HepG2 (cell line): ENCODE measurements at regions not wholly inside any gene's neighbourhood (a gene's known extent, or its start where the extent isn't known, plus 50 kb on each side); places are given as distances from the start of the nearest gene placed in this dataset.

Source experiments
- ATAC-seq: fragments of 200-7000 bp; cut with Tn5 transposase; 3 replicates; pipeline ENCODE4 v1.9.1; 2020; ENCODE audit warnings: mild to moderate bottlenecking, moderate library complexity
- BruUV-seq: library from RNA; stranded (reverse); fragments of 400-500 nt; replicated peaks from 2 replicates; lab custom pipeline; 2021; lab: Mats Ljungman, UMichigan
- CTCF ChIA-PET: fragments of 300-600 bp; formaldehyde crosslinking; extraction: SDS; loops from one replicate; lab custom pipeline; 2021; ENCODE audit warnings: low total read pairs, inconsistent platforms, low intra/inter-chr PET ratio; lab: Yijun Ruan, JAX
- POLR2A ChIA-PET: fragments of 350-600 bp; sonication (Branson Sonifier 250); formaldehyde crosslinking; loops from one replicate; lab custom pipeline; 2020; ENCODE audit warnings: antibody characterized with exemption, inconsistent platforms; lab: Yijun Ruan, JAX
- DNase-seq: peaks from one replicate; pipeline ENCODE4 v3.0.0-alpha.2; 2015; ENCODE audit warnings: low spot score
- FAIRE-seq: peaks from 3 replicates; lab custom pipeline; 2011; peaks lifted over from hg19 to GRCh38; lab: Jason Lieb, UNC
- H2AFZ ChIP-seq: one replicate; pipeline ENCODE4 v1.6.1; 2011; ENCODE audit warnings: low read length, inconsistent platforms
- H3K27ac ChIP-seq: fragments of 300-600 bp; 3 replicates; pipeline ENCODE4 v1.8.0; 2011; ENCODE audit warnings: mixed run types, mild to moderate bottlenecking, mixed read lengths, low read length, inconsistent platforms; ENCODE audit not compliant: insufficient read depth; ENCODE audit errors: extremely low read length
- H3K27me3 ChIP-seq, 2 experiments: fragments of 200-600 bp in 1 of 2; 2 replicates in 1 of 2; 3 replicates in 1 of 2; pipeline versions ENCODE4 v1.6.0 to v1.8.0; 2011; ENCODE audit warnings: low read length in 2 of 2, mild to moderate bottlenecking in 2 of 2, moderate library complexity in 2 of 2, inconsistent platforms in 1 of 2; ENCODE audit not compliant: insufficient read depth in 2 of 2, control insufficient read depth in 1 of 2
- H3K36me3 ChIP-seq, 2 experiments: fragments of 200-600 bp in 1 of 2; replicated peaks in 1 of 2; 2 replicates in 1 of 2; 3 replicates in 1 of 2; pipeline versions ENCODE4 v1.5.1 to v1.8.0; 2011; ENCODE audit warnings: low read length in 2 of 2, inconsistent platforms in 1 of 2; ENCODE audit not compliant: insufficient read depth in 2 of 2, control insufficient read depth in 1 of 2
- H3K4me1 ChIP-seq: 2 replicates; pipeline ENCODE4 v1.5.1; 2012; ENCODE audit warnings: low read length, inconsistent platforms; ENCODE audit not compliant: insufficient read depth
- H3K4me2 ChIP-seq: 2 replicates; pipeline ENCODE4 v1.6.0; 2011; ENCODE audit warnings: low read depth, low read length, inconsistent platforms
- H3K4me3 ChIP-seq, 3 experiments: fragments of 200-600 bp in 1 of 3; sonication (generic), shearing (Covaris generic) in 1 of 3; replicated peaks in 1 of 3; 2 replicates each; pipeline ENCODE4 v1.5.1; 2011 to 2016; ENCODE audit warnings: low read length in 3 of 3, inconsistent platforms in 2 of 3, low read depth in 2 of 3, mild to moderate bottlenecking in 2 of 3, control low read depth in 1 of 3, mixed read lengths in 1 of 3; ENCODE audit not compliant: insufficient read depth in 1 of 3
- H3K79me2 ChIP-seq: one replicate; pipeline ENCODE4 v1.6.1; 2011; ENCODE audit warnings: low read length, inconsistent platforms; ENCODE audit not compliant: insufficient read depth
- H3K9ac ChIP-seq: 2 replicates; pipeline ENCODE4 v1.6.0; 2011; ENCODE audit warnings: mild to moderate bottlenecking, low read depth, low read length, inconsistent platforms; ENCODE audit not compliant: insufficient read depth
- H3K9me3 ChIP-seq: 2 replicates; pipeline ENCODE4 v1.5.1; 2012; ENCODE audit warnings: mild to moderate bottlenecking, low read length
- H4K20me1 ChIP-seq: 2 replicates; pipeline ENCODE4 v1.6.0; 2011; ENCODE audit warnings: inconsistent platforms, mild to moderate bottlenecking, low read length, moderate library complexity; ENCODE audit not compliant: insufficient read depth
- BHLHE40 ChIP-seq: IDR thresholded peaks from 2 replicates; pipeline ENCODE4 v1.6.1; 2011; ENCODE audit warnings: low read length, improper control_type of control experiment
- ETS1 ChIP-seq: sonication (generic); formaldehyde crosslinking; IDR thresholded peaks from 2 replicates; pipeline ENCODE4 v1.4.0; 2020; ENCODE audit warnings: missing genetic modification reagents
- HDAC1 ChIP-seq: sonication (generic); formaldehyde crosslinking; IDR thresholded peaks from 2 replicates; pipeline ENCODE4 v1.5.1; 2020; ENCODE audit warnings: mild to moderate bottlenecking, missing genetic modification reagents
- HOXD1 ChIP-seq: sonication (generic); formaldehyde crosslinking; IDR thresholded peaks from 2 replicates; pipeline ENCODE4 v1.5.0; 2020; ENCODE audit warnings: missing genetic modification reagents
- MAFK ChIP-seq, 2 experiments: IDR thresholded peaks in 1 of 2; conservative IDR thresholded peaks in 1 of 2; 2 replicates each; pipeline ENCODE4 v1.6.1; 2011; ENCODE audit warnings: improper control_type of control experiment in 2 of 2, low read length in 2 of 2
- POLR2A ChIP-seq, 2 experiments: IDR thresholded peaks; 2 replicates each; pipeline ENCODE4 v1.6.1; 2011; ENCODE audit warnings: low read depth in 2 of 2, low read length in 2 of 2, mild to moderate bottlenecking in 1 of 2, moderate library complexity in 1 of 2; ENCODE audit not compliant: insufficient read depth in 1 of 2
- SMAD9 ChIP-seq: sonication (generic); formaldehyde crosslinking; IDR thresholded peaks from 2 replicates; pipeline ENCODE4 v1.5.1; 2020; ENCODE audit warnings: mild to moderate bottlenecking, missing genetic modification reagents
- SRSF4 ChIP-seq: fragments of 200-400 bp; formaldehyde crosslinking; IDR thresholded peaks from one replicate; pipeline ENCODE4 v1.6.1; 2018; ENCODE audit warnings: mild to moderate bottlenecking, low read depth, low read length, moderate library complexity; ENCODE audit not compliant: poor library complexity, severe bottlenecking
- ZNF354B ChIP-seq: sonication (generic); formaldehyde crosslinking; IDR thresholded peaks from 2 replicates; pipeline ENCODE4 v1.8.0; 2022; ENCODE audit warnings: mild to moderate bottlenecking, missing genetic modification reagents
- ZNF407 ChIP-seq: sonication (generic); formaldehyde crosslinking; IDR thresholded peaks from one replicate; pipeline ENCODE4 v1.5.1; 2020; ENCODE audit warnings: mild to moderate bottlenecking, missing genetic modification reagents; ENCODE audit errors: not compliant biosample characterization
- ZSCAN29 ChIP-seq: sonication (generic); formaldehyde crosslinking; conservative IDR thresholded peaks from 2 replicates; pipeline ENCODE4 v1.4.0; 2020; ENCODE audit warnings: mild to moderate bottlenecking, missing genetic modification reagents
- WGBS: methylation state at CpG from one replicate; pipeline ENCODE4 v1.1.6; 2017; ENCODE audit warnings: low lambda C conversion rate; 5-methylcytosine and 5-hydroxymethylcytosine counted together
- in situ Hi-C: cut with HindIII; loops from 2 replicates; pipeline ENCODE4 v1.10.0; 2017; ENCODE audit warnings: low pct_unique_long_range_greater_than_20kb; ENCODE audit not compliant: extremely low pct_ligation_motif_present
- intact Hi-C: fragments of 100-400 bp; cut with micrococcal nuclease; formaldehyde crosslinking; loops from one replicate; pipeline ENCODE4 v1.10.0; 2022; ENCODE audit not compliant: unreplicated experiment
- TF ChIP-seq, protein P1 (sequence below): sonication (generic); formaldehyde crosslinking; IDR thresholded peaks from 2 replicates; pipeline ENCODE4 v1.4.0; 2020; ENCODE audit warnings: missing genetic modification reagents, mild to moderate bottlenecking, borderline replicate concordance

DNA sequence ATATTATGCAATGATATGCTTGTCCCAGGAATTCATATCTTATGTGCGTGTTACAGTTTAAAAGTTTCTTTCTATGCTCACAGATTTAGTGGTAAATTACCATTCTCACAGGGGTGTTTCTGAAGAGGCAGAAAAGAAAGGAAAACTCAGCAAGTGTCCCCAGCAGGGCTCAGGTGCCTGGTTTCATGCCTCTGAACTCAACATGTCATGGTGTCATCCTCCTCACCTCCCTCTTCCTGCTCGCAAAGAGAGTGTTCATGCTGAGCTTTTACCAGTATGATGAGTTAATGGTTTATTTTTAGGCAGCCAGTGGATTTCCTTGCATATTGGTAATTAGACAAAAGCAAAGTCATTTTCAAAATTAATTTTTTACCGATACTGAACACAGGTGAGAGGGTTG, 492.9 kb upstream of the ZEB2 start:
- no peak overlapping the region for H2AFZ ChIP-seq
- WGBS = 19% methylated on average over 3 of the region's 3 CpGs
- no peak for DNase-seq
- H3K4me2 ChIP-seq = no peak overlapping the region
- TF ChIP-seq ZNF354B (CRISPR knock-in tag) (no peak), SRSF4 (no peak), ETS1 (no peak), ZNF407 (CRISPR knock-in tag) (no peak), SMAD9 (CRISPR knock-in tag) (no peak), POLR2A (IDR thresholded peaks at IDR 0.05; ENCODE audit: insufficient read depth in 1 of 2, low read depth in 2 of 2, low read length in 2 of 2) (no peak), BHLHE40 (no peak), ZSCAN29 (CRISPR knock-in tag) (no peak), HOXD1 (CRISPR knock-in tag) (no peak), MAFK (conservative IDR thresholded peaks at IDR 0.05 in 1 of 2, IDR thresholded peaks at IDR 0.05 in 1 of 2; ENCODE audit: low read length in 2 of 2) (no peak), HDAC1 (CRISPR knock-in tag) (no peak)
- TF ChIP-seq, protein P1, sequence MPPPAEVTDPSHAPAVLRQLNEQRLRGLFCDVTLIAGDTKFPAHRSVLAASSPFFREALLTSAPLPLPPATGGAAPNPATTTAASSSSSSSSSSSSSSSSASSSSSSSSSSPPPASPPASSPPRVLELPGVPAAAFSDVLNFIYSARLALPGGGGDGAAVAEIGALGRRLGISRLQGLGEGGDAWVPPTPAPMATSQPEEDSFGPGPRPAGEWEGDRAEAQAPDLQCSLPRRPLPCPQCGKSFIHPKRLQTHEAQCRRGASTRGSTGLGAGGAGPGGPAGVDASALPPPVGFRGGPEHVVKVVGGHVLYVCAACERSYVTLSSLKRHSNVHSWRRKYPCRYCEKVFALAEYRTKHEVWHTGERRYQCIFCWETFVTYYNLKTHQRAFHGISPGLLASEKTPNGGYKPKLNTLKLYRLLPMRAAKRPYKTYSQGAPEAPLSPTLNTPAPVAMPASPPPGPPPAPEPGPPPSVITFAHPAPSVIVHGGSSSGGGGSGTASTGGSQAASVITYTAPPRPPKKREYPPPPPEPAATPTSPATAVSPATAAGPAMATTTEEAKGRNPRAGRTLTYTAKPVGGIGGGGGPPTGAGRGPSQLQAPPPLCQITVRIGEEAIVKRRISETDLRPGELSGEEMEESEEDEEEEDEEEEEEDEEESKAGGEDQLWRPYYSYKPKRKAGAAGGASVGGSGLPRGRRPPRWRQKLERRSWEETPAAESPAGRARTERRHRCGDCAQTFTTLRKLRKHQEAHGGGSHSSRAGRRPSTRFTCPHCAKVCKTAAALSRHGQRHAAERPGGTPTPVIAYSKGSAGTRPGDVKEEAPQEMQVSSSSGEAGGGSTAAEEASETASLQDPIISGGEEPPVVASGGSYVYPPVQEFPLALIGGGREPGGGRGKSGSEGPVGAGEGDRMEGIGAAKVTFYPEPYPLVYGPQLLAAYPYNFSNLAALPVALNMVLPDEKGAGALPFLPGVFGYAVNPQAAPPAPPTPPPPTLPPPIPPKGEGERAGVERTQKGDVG (CRISPR knock-in tag) = no peak
- no peaks in the 10 kb centered on the region for H4K20me1 ChIP-seq
- in situ Hi-C loops = no loop called here
- intact Hi-C loops = no loop called here
- H3K4me3 ChIP-seq = no peak overlapping the region
- no peak for FAIRE-seq
- ChIA-PET POLR2A (no interaction called here), CTCF (no interaction called here)
- BruUV-seq = no TSS peak
- H3K4me1 ChIP-seq = no peaks in the 10 kb centered on the region
- H3K9me3 ChIP-seq = no peaks in the 10 kb centered on the region
- no peak overlapping the region for H3K27ac ChIP-seq
- H3K27me3 ChIP-seq = no peaks in the 10 kb centered on the region
- no peaks in the 10 kb centered on the region for H3K36me3 ChIP-seq
- no peak overlapping the region for H3K9ac ChIP-seq
- H3K79me2 ChIP-seq = no peaks in the 10 kb centered on the region
- ATAC-seq = no peak
